Ishikawa (cell line): ENCODE measurements at regions not wholly inside any gene's neighbourhood (a gene's known extent, or its start where the extent isn't known, plus 50 kb on each side); places are given as distances from the start of the nearest gene placed in this dataset.

Source experiments
- EP300 ChIP-seq: IDR thresholded peaks from 2 replicates; pipeline ENCODE4 v1.6.1; 2012; ENCODE audit warnings: borderline replicate concordance
- FOXM1 ChIP-seq: IDR thresholded peaks from 2 replicates; pipeline ENCODE4 v1.6.1; 2012; ENCODE audit warnings: low read depth, borderline replicate concordance
- TCF12 ChIP-seq: IDR thresholded peaks from 2 replicates; pipeline ENCODE4 v1.6.1; 2012; ENCODE audit warnings: low read depth
- YY1 ChIP-seq: IDR thresholded peaks from 2 replicates; pipeline ENCODE4 v1.6.1; 2012; ENCODE audit warnings: low read depth
- TF ChIP-seq, protein P1 (sequence below): IDR thresholded peaks from 2 replicates; pipeline ENCODE4 v1.6.1; 2012; ENCODE audit warnings: low read depth, mild to moderate bottlenecking
- TF ChIP-seq, protein P2 (sequence below): IDR thresholded peaks from 2 replicates; pipeline ENCODE4 v1.6.1; 2012

DNA sequence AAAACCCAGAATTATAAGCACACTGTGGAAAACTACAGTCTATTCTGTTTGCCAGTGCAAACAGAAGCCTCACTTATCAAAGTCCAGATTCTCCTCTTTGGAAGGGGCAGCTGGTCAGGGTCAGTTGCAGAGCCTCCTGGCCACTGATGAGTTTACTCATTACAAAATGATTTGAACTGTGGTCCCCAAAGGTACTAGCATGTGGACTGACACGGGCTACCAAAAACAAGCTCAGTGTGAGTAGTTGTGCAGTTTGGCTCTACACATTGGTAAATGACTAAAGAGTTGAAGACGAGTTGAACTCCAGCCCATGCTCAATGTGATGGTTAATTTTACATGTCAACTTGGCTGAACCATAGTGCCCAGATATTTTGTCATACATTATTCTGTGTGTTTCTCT, 221.5 kb downstream of the ZIC4 start:
- TF ChIP-seq EP300 (no peak), FOXM1 (no peak), TCF12 (no peak), YY1 (no peak)
- TF ChIP-seq, protein P1, sequence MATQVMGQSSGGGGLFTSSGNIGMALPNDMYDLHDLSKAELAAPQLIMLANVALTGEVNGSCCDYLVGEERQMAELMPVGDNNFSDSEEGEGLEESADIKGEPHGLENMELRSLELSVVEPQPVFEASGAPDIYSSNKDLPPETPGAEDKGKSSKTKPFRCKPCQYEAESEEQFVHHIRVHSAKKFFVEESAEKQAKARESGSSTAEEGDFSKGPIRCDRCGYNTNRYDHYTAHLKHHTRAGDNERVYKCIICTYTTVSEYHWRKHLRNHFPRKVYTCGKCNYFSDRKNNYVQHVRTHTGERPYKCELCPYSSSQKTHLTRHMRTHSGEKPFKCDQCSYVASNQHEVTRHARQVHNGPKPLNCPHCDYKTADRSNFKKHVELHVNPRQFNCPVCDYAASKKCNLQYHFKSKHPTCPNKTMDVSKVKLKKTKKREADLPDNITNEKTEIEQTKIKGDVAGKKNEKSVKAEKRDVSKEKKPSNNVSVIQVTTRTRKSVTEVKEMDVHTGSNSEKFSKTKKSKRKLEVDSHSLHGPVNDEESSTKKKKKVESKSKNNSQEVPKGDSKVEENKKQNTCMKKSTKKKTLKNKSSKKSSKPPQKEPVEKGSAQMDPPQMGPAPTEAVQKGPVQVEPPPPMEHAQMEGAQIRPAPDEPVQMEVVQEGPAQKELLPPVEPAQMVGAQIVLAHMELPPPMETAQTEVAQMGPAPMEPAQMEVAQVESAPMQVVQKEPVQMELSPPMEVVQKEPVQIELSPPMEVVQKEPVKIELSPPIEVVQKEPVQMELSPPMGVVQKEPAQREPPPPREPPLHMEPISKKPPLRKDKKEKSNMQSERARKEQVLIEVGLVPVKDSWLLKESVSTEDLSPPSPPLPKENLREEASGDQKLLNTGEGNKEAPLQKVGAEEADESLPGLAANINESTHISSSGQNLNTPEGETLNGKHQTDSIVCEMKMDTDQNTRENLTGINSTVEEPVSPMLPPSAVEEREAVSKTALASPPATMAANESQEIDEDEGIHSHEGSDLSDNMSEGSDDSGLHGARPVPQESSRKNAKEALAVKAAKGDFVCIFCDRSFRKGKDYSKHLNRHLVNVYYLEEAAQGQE, result no peak
- TF ChIP-seq, protein P2, sequence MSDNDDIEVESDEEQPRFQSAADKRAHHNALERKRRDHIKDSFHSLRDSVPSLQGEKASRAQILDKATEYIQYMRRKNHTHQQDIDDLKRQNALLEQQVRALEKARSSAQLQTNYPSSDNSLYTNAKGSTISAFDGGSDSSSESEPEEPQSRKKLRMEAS, result no peak
